ENCODE measurements at regions not wholly inside any gene's neighbourhood (a gene's known extent, or its start where the extent isn't known, plus 50 kb on each side); places are given as distances from the start of the nearest gene placed in this dataset.

DNA sequence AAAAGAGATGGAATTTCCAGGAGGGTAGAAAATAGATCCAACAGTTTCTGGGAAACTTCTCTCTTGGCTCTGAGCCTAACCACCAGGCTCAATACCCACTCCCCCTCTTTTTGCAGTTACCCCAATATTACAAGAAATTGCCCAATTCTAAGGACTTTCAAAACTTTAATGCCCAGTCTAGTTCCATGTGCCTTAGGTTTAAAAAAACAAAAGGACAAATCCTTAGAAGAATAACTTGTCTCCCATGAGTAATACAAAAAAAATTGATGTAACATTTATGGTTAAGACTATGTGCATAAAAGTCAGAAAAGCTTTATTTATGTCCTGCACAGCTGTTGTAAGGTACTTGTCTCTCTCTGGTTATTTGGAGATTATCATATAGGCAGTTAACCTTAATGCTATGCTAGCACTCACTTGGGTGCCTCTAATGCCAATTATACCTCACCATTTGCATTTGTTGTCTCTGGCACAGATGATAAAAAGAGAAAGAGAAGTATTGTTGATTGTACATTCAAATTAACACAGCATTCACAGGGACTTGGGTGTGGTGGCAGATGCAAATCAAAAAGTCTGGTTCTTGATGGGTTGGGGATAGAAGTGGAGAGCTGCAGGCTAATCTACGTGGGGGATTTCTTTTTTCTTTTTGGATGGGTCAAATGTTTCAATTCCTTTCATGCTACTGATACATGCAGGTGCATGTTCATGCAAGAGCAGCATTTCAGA is 159.4 kb downstream of the PIK3R1 start:
- TF ChIP-seq, protein P1, sequence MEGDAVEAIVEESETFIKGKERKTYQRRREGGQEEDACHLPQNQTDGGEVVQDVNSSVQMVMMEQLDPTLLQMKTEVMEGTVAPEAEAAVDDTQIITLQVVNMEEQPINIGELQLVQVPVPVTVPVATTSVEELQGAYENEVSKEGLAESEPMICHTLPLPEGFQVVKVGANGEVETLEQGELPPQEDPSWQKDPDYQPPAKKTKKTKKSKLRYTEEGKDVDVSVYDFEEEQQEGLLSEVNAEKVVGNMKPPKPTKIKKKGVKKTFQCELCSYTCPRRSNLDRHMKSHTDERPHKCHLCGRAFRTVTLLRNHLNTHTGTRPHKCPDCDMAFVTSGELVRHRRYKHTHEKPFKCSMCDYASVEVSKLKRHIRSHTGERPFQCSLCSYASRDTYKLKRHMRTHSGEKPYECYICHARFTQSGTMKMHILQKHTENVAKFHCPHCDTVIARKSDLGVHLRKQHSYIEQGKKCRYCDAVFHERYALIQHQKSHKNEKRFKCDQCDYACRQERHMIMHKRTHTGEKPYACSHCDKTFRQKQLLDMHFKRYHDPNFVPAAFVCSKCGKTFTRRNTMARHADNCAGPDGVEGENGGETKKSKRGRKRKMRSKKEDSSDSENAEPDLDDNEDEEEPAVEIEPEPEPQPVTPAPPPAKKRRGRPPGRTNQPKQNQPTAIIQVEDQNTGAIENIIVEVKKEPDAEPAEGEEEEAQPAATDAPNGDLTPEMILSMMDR (IDR thresholded peaks at IDR 0.05) = no peak
- H3K4me3 ChIP-seq = no peak overlapping the region
- no peaks in the 10 kb centered on the region for H3K9me3 ChIP-seq
- ATAC-seq = no peak
- no peak overlapping the region for H3K27ac ChIP-seq
- H3K4me1 ChIP-seq = no peaks in the 10 kb centered on the region
- DNase-seq = no peak
- intact Hi-C loops (cut with DNase I) = no loop called here
- no peaks in the 10 kb centered on the region for H3K27me3 ChIP-seq (ENCODE audit: low read depth)
- H3K36me3 ChIP-seq = no peaks in the 10 kb centered on the region

DNA sequence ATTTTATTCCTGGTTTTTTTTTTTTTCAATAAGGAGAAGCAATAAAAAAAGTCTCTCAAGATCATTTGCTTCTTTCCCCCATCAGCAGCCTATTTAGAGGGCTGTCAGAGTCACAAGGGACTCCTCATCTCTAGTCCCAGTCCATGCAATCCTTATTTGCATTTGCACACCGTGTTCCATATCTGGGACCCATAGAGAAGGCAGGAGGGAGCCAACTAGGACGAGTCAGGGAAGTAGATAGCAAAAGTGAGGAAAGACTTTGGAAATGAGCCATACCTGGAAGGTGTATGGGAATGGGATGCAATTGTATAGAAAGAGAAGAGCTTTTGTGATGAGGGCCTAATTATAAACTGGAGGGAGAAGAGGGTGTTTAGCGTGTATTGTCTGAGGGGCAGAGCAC is 160.0 kb downstream of the PIK3R1 start:
- no peak for ATAC-seq

DNA sequence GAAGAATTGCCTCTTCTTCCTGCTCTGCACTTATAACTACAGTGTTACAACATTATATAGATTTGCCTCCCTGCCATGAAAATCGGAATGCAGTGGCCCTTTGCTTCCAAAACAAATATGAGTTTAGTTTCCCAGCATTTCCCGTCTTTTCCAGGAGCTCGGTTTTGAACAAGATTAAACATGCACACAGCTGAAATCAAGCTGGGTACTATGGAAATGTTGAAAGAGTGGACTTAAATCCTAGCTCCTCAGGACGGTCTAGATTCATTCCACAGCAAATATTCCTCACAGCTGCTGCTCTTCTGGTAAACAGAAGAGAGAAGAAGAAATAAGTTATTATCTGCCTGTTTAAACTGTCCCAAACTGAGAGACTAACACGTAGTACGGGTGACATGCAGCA is 161.4 kb downstream of the PIK3R1 start:
- Histone ChIP-seq H3K27ac (no peak overlapping the region), H3K36me3 (no peaks in the 10 kb centered on the region), H3K4me3 (no peak overlapping the region), H3K4me1 (peaks cover 15% of the 10 kb centered on the region), H3K27me3 (ENCODE audit: low read depth) (no peaks in the 10 kb centered on the region), H3K9me3 (no peaks in the 10 kb centered on the region)
- DNase-seq (no peak), ATAC-seq (no peak)
- TF ChIP-seq, protein P1 (IDR thresholded peaks at IDR 0.05) = no peak
- intact Hi-C loops (cut with DNase I) = no loop called here

More for the DNA sequence above, 160.0 kb downstream of the PIK3R1 start:
- Histone ChIP-seq H3K27me3 (ENCODE audit: low read depth) (no peaks in the 10 kb centered on the region), H3K27ac (no peak overlapping the region), H3K36me3 (no peaks in the 10 kb centered on the region), H3K4me3 (no peak overlapping the region), H3K9me3 (no peaks in the 10 kb centered on the region), H3K4me1 (peaks cover 4% of the 10 kb centered on the region)
- DNase-seq = no peak
- intact Hi-C loops (cut with DNase I) = no loop called here
- TF ChIP-seq, protein P1 (IDR thresholded peaks at IDR 0.05) = no peak

DNA sequence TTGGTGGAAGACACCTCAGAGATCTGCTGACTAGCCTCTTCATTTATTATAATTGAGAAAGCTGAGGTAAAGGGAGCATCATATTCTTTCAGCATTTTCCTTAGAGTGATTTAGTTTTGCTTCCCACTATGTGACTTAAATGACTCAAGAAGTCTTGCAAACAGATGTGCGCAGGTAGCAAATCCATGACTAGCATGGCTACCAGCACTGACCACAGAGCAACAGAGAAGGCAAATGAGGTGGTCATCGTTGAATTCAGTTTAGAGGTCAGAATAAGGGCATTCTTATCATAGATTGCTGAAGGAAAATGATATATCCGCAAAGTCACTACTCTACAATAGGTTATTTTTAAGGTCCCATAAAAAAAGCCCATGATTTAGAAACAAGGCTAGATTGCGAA is 162.2 kb downstream of the PIK3R1 start:
- TF ChIP-seq, protein P1 (IDR thresholded peaks at IDR 0.05) = no peak
- H3K27me3 ChIP-seq (ENCODE audit: low read depth) = no peaks in the 10 kb centered on the region
- no peak overlapping the region for H3K27ac ChIP-seq
- no peaks in the 10 kb centered on the region for H3K9me3 ChIP-seq
- no peak for ATAC-seq
- H3K36me3 ChIP-seq = no peaks in the 10 kb centered on the region
- H3K4me1 ChIP-seq = peaks cover 15% of the 10 kb centered on the region
- intact Hi-C loops (cut with DNase I) = no loop called here
- DNase-seq = no peak
- no peak overlapping the region for H3K4me3 ChIP-seq

GRCh38 chr5:68378204-68378820 is 162.8 kb downstream of the PIK3R1 start:
- ATAC-seq = peak; percentile 25 to 33
- TF ChIP-seq, protein P1 (IDR thresholded peaks at IDR 0.05) = no peak
- no peak for DNase-seq
- no peaks in the 10 kb centered on the region for H3K36me3 ChIP-seq
- intact Hi-C loops (cut with DNase I) = no loop called here
- no peak overlapping the region for H3K27ac ChIP-seq
- H3K9me3 ChIP-seq = no peaks in the 10 kb centered on the region
- H3K4me1 ChIP-seq = peaks cover 15% of the 10 kb centered on the region
- H3K27me3 ChIP-seq (ENCODE audit: low read depth) = no peaks in the 10 kb centered on the region
- H3K4me3 ChIP-seq = no peak overlapping the region

Data from lower lobe of right lung (tissue), 2 donors.